NT2/D1 (cell line): ENCODE measurements at regions not wholly inside any gene's neighbourhood (a gene's known extent, or its start where the extent isn't known, plus 50 kb on each side); places are given as distances from the start of the nearest gene placed in this dataset.

Experiments used
- YY1 ChIP-seq: IDR thresholded peaks from 2 replicates; pipeline ENCODE4 v1.6.1; 2011; ENCODE audit not compliant: insufficient read length, insufficient read depth
- ZNF274 ChIP-seq: IDR thresholded peaks from 2 replicates; pipeline ENCODE4 v1.6.1; 2011; ENCODE audit warnings: mild to moderate bottlenecking, low read depth, low read length

DNA sequence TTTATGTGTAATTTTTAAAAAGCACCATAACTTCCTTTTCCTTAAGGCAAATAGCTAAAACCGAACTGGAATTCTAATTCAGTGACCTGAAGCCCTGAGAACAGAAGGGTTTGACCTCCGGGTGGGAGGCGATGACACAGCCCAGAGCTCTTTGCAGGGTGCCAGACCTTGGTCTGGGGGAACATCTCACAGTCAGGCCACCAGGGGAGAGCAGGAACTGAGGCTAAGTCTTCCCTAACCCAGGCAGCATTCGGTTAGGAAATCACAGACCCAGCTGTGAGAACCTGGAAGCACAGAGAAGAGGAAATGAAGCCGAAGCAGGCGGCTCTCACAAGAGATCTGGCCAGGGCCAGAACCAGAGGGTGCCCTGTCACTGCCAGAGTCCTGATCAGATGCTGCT, 444.8 kb downstream of the TTLL7 start:
- TF ChIP-seq YY1 (no peak), ZNF274 (no peak)
